A549 (cell line): ENCODE measurements at regions not wholly inside any gene's neighbourhood (a gene's known extent, or its start where the extent isn't known, plus 50 kb on each side); places are given as distances from the start of the nearest gene placed in this dataset.

ENCODE experiments used
- BCL3 ChIP-seq: fragments of >200 bp; sonication (Bioruptor Twin); formaldehyde crosslinking; IDR thresholded peaks from 3 replicates; pipeline ENCODE4 v1.6.1; 2016
- PHF8 ChIP-seq: fragments of 200-600 bp; sonication (generic); IDR thresholded peaks from 2 replicates; pipeline ENCODE4 v1.6.1; 2016; ENCODE audit warnings: low read depth, mild to moderate bottlenecking, antibody characterized with exemption, moderate library complexity, borderline replicate concordance
- POLR2A ChIP-seq: IDR thresholded peaks from 2 replicates; pipeline ENCODE4 v1.6.1; 2012; ENCODE audit warnings: mild to moderate bottlenecking, low read length
- POLR2AphosphoS2 ChIP-seq: conservative IDR thresholded peaks from 2 replicates; pipeline ENCODE4 v1.6.1; 2012; ENCODE audit warnings: low read length, improper control_type of control experiment, inconsistent platforms
- TF ChIP-seq, protein P1 (sequence below): fragments of >200 bp; sonication (Bioruptor Twin); formaldehyde crosslinking; IDR thresholded peaks from 3 replicates; pipeline ENCODE4 v1.5.1; 2016

GRCh38 chr6:9647071-9647445, 767.8 kb downstream of the TFAP2A start:
- TF ChIP-seq, protein P1, sequence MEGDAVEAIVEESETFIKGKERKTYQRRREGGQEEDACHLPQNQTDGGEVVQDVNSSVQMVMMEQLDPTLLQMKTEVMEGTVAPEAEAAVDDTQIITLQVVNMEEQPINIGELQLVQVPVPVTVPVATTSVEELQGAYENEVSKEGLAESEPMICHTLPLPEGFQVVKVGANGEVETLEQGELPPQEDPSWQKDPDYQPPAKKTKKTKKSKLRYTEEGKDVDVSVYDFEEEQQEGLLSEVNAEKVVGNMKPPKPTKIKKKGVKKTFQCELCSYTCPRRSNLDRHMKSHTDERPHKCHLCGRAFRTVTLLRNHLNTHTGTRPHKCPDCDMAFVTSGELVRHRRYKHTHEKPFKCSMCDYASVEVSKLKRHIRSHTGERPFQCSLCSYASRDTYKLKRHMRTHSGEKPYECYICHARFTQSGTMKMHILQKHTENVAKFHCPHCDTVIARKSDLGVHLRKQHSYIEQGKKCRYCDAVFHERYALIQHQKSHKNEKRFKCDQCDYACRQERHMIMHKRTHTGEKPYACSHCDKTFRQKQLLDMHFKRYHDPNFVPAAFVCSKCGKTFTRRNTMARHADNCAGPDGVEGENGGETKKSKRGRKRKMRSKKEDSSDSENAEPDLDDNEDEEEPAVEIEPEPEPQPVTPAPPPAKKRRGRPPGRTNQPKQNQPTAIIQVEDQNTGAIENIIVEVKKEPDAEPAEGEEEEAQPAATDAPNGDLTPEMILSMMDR: no peak
- no peak for TF ChIP-seq POLR2AphosphoS2
- no peak for TF ChIP-seq BCL3
- no peak for TF ChIP-seq PHF8
- TF ChIP-seq POLR2A: no peak
